ENCODE measurements at regions not wholly inside any gene's neighbourhood (a gene's known extent, or its start where the extent isn't known, plus 50 kb on each side); places are given as distances from the start of the nearest gene placed in this dataset.

- no TSS peak for BruUV-seq (replicated peaks)
- no peaks in the 10 kb centered on the region for H4K20me1 ChIP-seq (ENCODE audit: insufficient read depth)
- H2AFZ ChIP-seq, result no peak overlapping the region
- H3K4me2 ChIP-seq, result no peak overlapping the region
- no peaks in the 10 kb centered on the region for H3F3A ChIP-seq (ENCODE audit: insufficient read depth, low read depth)
- H3K9me3 ChIP-seq (ENCODE audit: insufficient read depth, low read depth), result no peaks in the 10 kb centered on the region
- H3K27me3 ChIP-seq (ENCODE audit: insufficient read depth, low read depth), result no peaks in the 10 kb centered on the region
- H3K4me3 ChIP-seq, result no peak overlapping the region
- H3K9me2 ChIP-seq (ENCODE audit: insufficient read depth), result no peaks in the 10 kb centered on the region
- intact Hi-C loops (cut with micrococcal nuclease; ENCODE audit: unreplicated experiment), result no loop called here
- TF ChIP-seq CTCF (conservative IDR thresholded peaks at IDR 0.05) (no peak), EZH2 (IDR thresholded peaks at IDR 0.05; ENCODE audit: low read depth) (no peak)
- no peaks in the 10 kb centered on the region for H3K79me2 ChIP-seq (ENCODE audit: low read depth)
- H3K36me3 ChIP-seq (ENCODE audit: low read depth), result no peaks in the 10 kb centered on the region
- CTCF ChIA-PET, result no interaction called here
- H3K4me1 ChIP-seq (replicated peaks; ENCODE audit: insufficient read depth), result no peaks in the 10 kb centered on the region
- no peak for DNase-seq
- POLR2A ChIA-PET (ENCODE audit: unreplicated experiment), result no interaction called here
- no peak overlapping the region for H3K27ac ChIP-seq
These were observed 1090.5 kb downstream of the PCDH18 start for GRCh38 chr4:136441629-136442282.

- intact Hi-C loops (cut with micrococcal nuclease; ENCODE audit: unreplicated experiment), result no loop called here
- Histone ChIP-seq H3F3A (ENCODE audit: insufficient read depth, low read depth) (no peaks in the 10 kb centered on the region), H3K36me3 (ENCODE audit: low read depth) (no peaks in the 10 kb centered on the region), H3K27ac (no peak overlapping the region), H3K4me2 (no peak overlapping the region), H4K20me1 (ENCODE audit: insufficient read depth) (no peaks in the 10 kb centered on the region), H3K4me3 (no peak overlapping the region), H3K79me2 (ENCODE audit: low read depth) (no peaks in the 10 kb centered on the region), H3K4me1 (replicated peaks; ENCODE audit: insufficient read depth) (no peaks in the 10 kb centered on the region), H3K27me3 (ENCODE audit: insufficient read depth, low read depth) (no peaks in the 10 kb centered on the region), H2AFZ (no peak overlapping the region), H3K9me3 (ENCODE audit: insufficient read depth, low read depth) (no peaks in the 10 kb centered on the region), H3K9me2 (ENCODE audit: insufficient read depth) (no peaks in the 10 kb centered on the region)
- ChIA-PET POLR2A (ENCODE audit: unreplicated experiment) (no interaction called here), CTCF (interaction anchor here (0.7 kb wide), 1 partner anchor 63 kb away, joined by 3 read pairs; no protein-coding TSS in a partner anchor)
- BruUV-seq (replicated peaks), result no TSS peak
- TF ChIP-seq EZH2 (IDR thresholded peaks at IDR 0.05; ENCODE audit: low read depth), result no peak
- no peak for TF ChIP-seq CTCF (conservative IDR thresholded peaks at IDR 0.05)
- no peak for DNase-seq
These were observed 1093.6 kb downstream of the PCDH18 start for GRCh38 chr4:136438645-136439044.

GRCh38 chr4:136424052-136424451 is 1108.2 kb downstream of the PCDH18 start:
- H3K4me2 ChIP-seq, result no peak overlapping the region
- no peaks in the 10 kb centered on the region for H3K9me3 ChIP-seq (ENCODE audit: insufficient read depth, low read depth)
- H3K27me3 ChIP-seq (ENCODE audit: insufficient read depth, low read depth), result no peaks in the 10 kb centered on the region
- H3F3A ChIP-seq (ENCODE audit: insufficient read depth, low read depth), result no peaks in the 10 kb centered on the region
- no peaks in the 10 kb centered on the region for H3K36me3 ChIP-seq (ENCODE audit: low read depth)
- H3K9me2 ChIP-seq (ENCODE audit: insufficient read depth), result no peaks in the 10 kb centered on the region
- intact Hi-C loops (cut with micrococcal nuclease; ENCODE audit: unreplicated experiment), result no loop called here
- TF ChIP-seq EZH2 (IDR thresholded peaks at IDR 0.05; ENCODE audit: low read depth), result no peak
- no peak for TF ChIP-seq CTCF (conservative IDR thresholded peaks at IDR 0.05)
- CTCF ChIA-PET, result no interaction called here
- H3K79me2 ChIP-seq (ENCODE audit: low read depth), result no peaks in the 10 kb centered on the region
- H3K4me1 ChIP-seq (replicated peaks; ENCODE audit: insufficient read depth), result no peaks in the 10 kb centered on the region
- DNase-seq, result no peak
- BruUV-seq (replicated peaks), result no TSS peak
- no peak overlapping the region for H3K27ac ChIP-seq
- POLR2A ChIA-PET (ENCODE audit: unreplicated experiment), result no interaction called here
- no peaks in the 10 kb centered on the region for H4K20me1 ChIP-seq (ENCODE audit: insufficient read depth)
- H2AFZ ChIP-seq, result no peak overlapping the region
- H3K4me3 ChIP-seq, result no peak overlapping the region

Measured in PC-9 (cell line).